SK-N-MC (cell line): ENCODE measurements at regions not wholly inside any gene's neighbourhood (a gene's known extent, or its start where the extent isn't known, plus 50 kb on each side); places are given as distances from the start of the nearest gene placed in this dataset.

Source experiments
- EZH2 ChIP-seq: fragments of 200-600 bp; sonication (generic); IDR thresholded peaks from one replicate; pipeline ENCODE4 v1.6.1; 2017; ENCODE audit warnings: antibody characterized with exemption
- POLR2AphosphoS5 ChIP-seq: IDR thresholded peaks from 2 replicates; pipeline ENCODE4 v1.6.1; 2012; ENCODE audit warnings: mild to moderate bottlenecking, low read depth, low read length, borderline replicate concordance

GRCh38 chrX:28351801-28352200 is 235.4 kb upstream of the IL1RAPL1 start:
- TF ChIP-seq POLR2AphosphoS5, result no peak
- no peak for TF ChIP-seq EZH2
